H1 (cell line): ENCODE measurements at regions not wholly inside any gene's neighbourhood (a gene's known extent, or its start where the extent isn't known, plus 50 kb on each side); places are given as distances from the start of the nearest gene placed in this dataset.

Experiments used
- CTCF ChIA-PET: fragments of 300-600 bp; sonication (Branson Sonifier 250); formaldehyde crosslinking; loops from one replicate; lab custom pipeline; 2021; ENCODE audit not compliant: partially characterized antibody; lab: Charles Lee
- POLR2A ChIA-PET: fragments of 300-600 bp; sonication (Branson Sonifier 250); formaldehyde crosslinking; loops from one replicate; lab custom pipeline; 2021; ENCODE audit warnings: inconsistent platforms; ENCODE audit not compliant: partially characterized antibody; lab: Charles Lee
- DNase-seq, 2 experiments: peaks; one replicate each; pipeline versions ENCODE4 v3.0.0 to v3.0.0-alpha.2; 2010 to 2022; ENCODE audit warnings: low spot score in 2 of 2, low read depth in 1 of 2, mixed read lengths in 1 of 2
- FAIRE-seq: peaks from 2 replicates; lab custom pipeline; 2011; peaks lifted over from hg19 to GRCh38; lab: Jason Lieb, UNC
- H2AFZ ChIP-seq: 2 replicates; pipeline ENCODE4 v1.8.1; 2012; ENCODE audit warnings: low read length, inconsistent platforms
- H2AK5ac ChIP-seq: 2 replicates; pipeline ENCODE4 v1.6.1; 2013; ENCODE audit warnings: low read depth, low read length
- H2BK120ac ChIP-seq: replicated peaks from 2 replicates; pipeline ENCODE3; 2013; ENCODE audit warnings: low read depth, low read length, inconsistent platforms
- H2BK12ac ChIP-seq: 2 replicates; pipeline ENCODE4 v1.6.1; 2013; ENCODE audit warnings: low read depth, low read length
- H2BK15ac ChIP-seq: 2 replicates; pipeline ENCODE4 v1.6.1; 2013; ENCODE audit warnings: low read length
- H2BK20ac ChIP-seq: 2 replicates; pipeline ENCODE4 v1.6.1; 2013; ENCODE audit warnings: low read length
- H2BK5ac ChIP-seq: 2 replicates; pipeline ENCODE4 v1.6.1; 2013; ENCODE audit warnings: low read depth, low read length
- H3K14ac ChIP-seq: 2 replicates; pipeline ENCODE4 v1.6.1; 2013; ENCODE audit warnings: inconsistent platforms; ENCODE audit not compliant: insufficient read length
- H3K18ac ChIP-seq: 2 replicates; pipeline ENCODE4 v1.6.1; 2013; ENCODE audit warnings: low read length; ENCODE audit errors: extremely low read depth
- H3K23ac ChIP-seq: 2 replicates; pipeline ENCODE4 v1.6.1; 2013; ENCODE audit warnings: inconsistent platforms; ENCODE audit not compliant: insufficient read length
- H3K23me2 ChIP-seq: 2 replicates; pipeline ENCODE4 v1.6.1; 2013; ENCODE audit warnings: low read depth, low read length
- H3K27ac ChIP-seq: 2 replicates; pipeline ENCODE4 v1.6.1; 2011; ENCODE audit warnings: low read depth, low read length, inconsistent platforms
- H3K27me3 ChIP-seq, 4 experiments: replicated peaks in 1 of 4; 1 replicate in 1 of 4; 2 replicates in 3 of 4; pipeline versions ENCODE4 v1.6.1 to v1.8.1; 2011 to 2013; ENCODE audit warnings: low read length in 3 of 4, mild to moderate bottlenecking in 3 of 4, inconsistent platforms in 2 of 4, mixed read lengths in 2 of 4, moderate library complexity in 1 of 4; ENCODE audit not compliant: control insufficient read depth in 3 of 4, insufficient read depth in 3 of 4; ENCODE audit errors: extremely low read depth in 1 of 4
- H3K36me3 ChIP-seq, 4 experiments: 2 replicates each; pipeline versions ENCODE4 v1.6.1 to v1.8.1; 2011 to 2013; ENCODE audit warnings: mild to moderate bottlenecking in 4 of 4, low read length in 3 of 4, moderate library complexity in 2 of 4, control low read depth in 1 of 4, inconsistent platforms in 1 of 4; ENCODE audit not compliant: insufficient read depth in 4 of 4, control insufficient read depth in 2 of 4
- H3K4ac ChIP-seq: replicated peaks from 2 replicates; pipeline ENCODE3; 2013; ENCODE audit warnings: low read length, low read depth, mixed read lengths, inconsistent platforms; ENCODE audit not compliant: insufficient read length
- H3K4me1 ChIP-seq, 4 experiments: replicated peaks in 1 of 4; 1 replicate in 1 of 4; 2 replicates in 3 of 4; pipeline versions ENCODE4 v1.6.1 to v1.8.1; 2011 to 2013; ENCODE audit warnings: low read length in 3 of 4, inconsistent platforms in 2 of 4, mixed read lengths in 1 of 4; ENCODE audit not compliant: insufficient read depth in 4 of 4, control insufficient read depth in 3 of 4
- H3K4me2 ChIP-seq, 2 experiments: 2 replicates each; pipeline versions ENCODE4 v1.6.1 to v1.8.1; 2011 to 2013; ENCODE audit warnings: low read depth in 2 of 2, low read length in 2 of 2, control low read depth in 1 of 2, inconsistent platforms in 1 of 2, mild to moderate bottlenecking in 1 of 2; ENCODE audit not compliant: insufficient read depth in 1 of 2
- H3K4me3 ChIP-seq, 4 experiments: fragments of 200-600, 300-600 bp in 1 of 4; sonication (generic), shearing (Covaris generic), sonication (Bioruptor Twin) in 1 of 4; 2 replicates each; pipeline versions ENCODE4 v1.5.1 to v1.8.1; 2011 to 2016; ENCODE audit warnings: low read length in 4 of 4, low read depth in 3 of 4, control low read depth in 2 of 4, inconsistent platforms in 2 of 4, mild to moderate bottlenecking in 2 of 4, mixed read lengths in 1 of 4, moderate library complexity in 1 of 4; ENCODE audit not compliant: insufficient read depth in 2 of 4; ENCODE audit errors: extremely low read depth in 1 of 4
- H3K56ac ChIP-seq: replicated peaks from 2 replicates; pipeline ENCODE3; 2013; ENCODE audit warnings: low read depth, mild to moderate bottlenecking, mixed read lengths, low read length, inconsistent platforms; ENCODE audit not compliant: insufficient read length
- H3K79me1 ChIP-seq: 2 replicates; pipeline ENCODE4 v1.6.1; 2013; ENCODE audit warnings: low read depth, low read length, control low read depth
- H3K79me2 ChIP-seq, 2 experiments: 2 replicates each; pipeline versions ENCODE4 v1.6.1 to v1.8.1; 2012 to 2013; ENCODE audit warnings: low read length in 2 of 2, mild to moderate bottlenecking in 2 of 2, inconsistent platforms in 1 of 2; ENCODE audit not compliant: insufficient read depth in 2 of 2, control insufficient read depth in 1 of 2
- H3K9ac ChIP-seq, 4 experiments: replicated peaks in 1 of 4; 1 replicate in 1 of 4; 2 replicates in 3 of 4; pipeline versions ENCODE4 v1.6.1 to v1.8.1; 2011 to 2013; ENCODE audit warnings: low read depth in 3 of 4, low read length in 3 of 4, control low read depth in 2 of 4, mild to moderate bottlenecking in 2 of 4, moderate library complexity in 2 of 4, inconsistent platforms in 1 of 4; ENCODE audit errors: extremely low read depth in 1 of 4
- H3K9me3 ChIP-seq, 2 experiments: 2 replicates each; pipeline versions ENCODE4 v1.6.1 to v1.8.1; 2012 to 2013; ENCODE audit warnings: mild to moderate bottlenecking in 2 of 2, moderate library complexity in 2 of 2, control low read depth in 1 of 2, inconsistent platforms in 1 of 2, low read depth in 1 of 2, low read length in 1 of 2, mixed read lengths in 1 of 2; ENCODE audit not compliant: insufficient read depth in 2 of 2
- H4K20me1 ChIP-seq, 2 experiments: replicated peaks in 1 of 2; 2 replicates each; pipeline versions ENCODE3 to v1.8.1; 2011 to 2013; ENCODE audit warnings: inconsistent platforms in 2 of 2, low read length in 2 of 2, mild to moderate bottlenecking in 1 of 2; ENCODE audit not compliant: insufficient read depth in 2 of 2, control insufficient read depth in 1 of 2
- H4K5ac ChIP-seq: 2 replicates; pipeline ENCODE4 v1.6.1; 2013; ENCODE audit warnings: low read length, low read depth, mixed read lengths, inconsistent platforms; ENCODE audit not compliant: insufficient read length
- H4K8ac ChIP-seq: 2 replicates; pipeline ENCODE4 v1.8.0; 2013; ENCODE audit warnings: mild to moderate bottlenecking, moderate library complexity, low read length, inconsistent platforms; ENCODE audit not compliant: insufficient read depth; ENCODE audit errors: extremely low read depth
- H4K91ac ChIP-seq: replicated peaks from 2 replicates; pipeline ENCODE3; 2013; ENCODE audit warnings: low read length, mixed read lengths, inconsistent platforms; ENCODE audit not compliant: insufficient read length
- CBX5 ChIP-seq: fragments of 300-800, 300-1000 bp; sonication (generic); IDR thresholded peaks from 2 replicates; pipeline ENCODE4 v1.7.1; 2016; ENCODE audit warnings: antibody characterized with exemption, low read length, low read depth
- CEBPB ChIP-seq: IDR thresholded peaks from 2 replicates; pipeline ENCODE4 v1.6.1; 2012; ENCODE audit warnings: low read depth, low read length
- CHD2 ChIP-seq: IDR thresholded peaks from 2 replicates; pipeline ENCODE4 v1.6.1; 2012; ENCODE audit warnings: low read length, improper control_type of control experiment
- GABPA ChIP-seq: IDR thresholded peaks from 2 replicates; pipeline ENCODE4 v1.6.1; 2011; ENCODE audit warnings: mild to moderate bottlenecking, low read length, moderate library complexity, borderline replicate concordance; ENCODE audit not compliant: insufficient read depth
- KDM1A ChIP-seq: fragments of 200-600, 300-600 bp; sonication (generic); IDR thresholded peaks from 2 replicates; pipeline ENCODE4 v1.7.1; 2016; ENCODE audit warnings: mild to moderate bottlenecking, low read length, borderline replicate concordance
- MAFK ChIP-seq: IDR thresholded peaks from 2 replicates; pipeline ENCODE4 v1.6.1; 2012; ENCODE audit warnings: low read depth, mild to moderate bottlenecking, improper control_type of control experiment, low read length
- PHF8 ChIP-seq: fragments of 200-600 bp; sonication (generic); conservative IDR thresholded peaks from 2 replicates; pipeline ENCODE4 v1.7.1; 2012; ENCODE audit warnings: low read depth, mild to moderate bottlenecking, inconsistent platforms, low read length, moderate library complexity
- RBBP5 ChIP-seq: IDR thresholded peaks from 2 replicates; pipeline ENCODE4 v1.7.1; 2012; ENCODE audit warnings: low read depth, mild to moderate bottlenecking, inconsistent platforms, low read length, moderate library complexity, borderline replicate concordance
- SP1 ChIP-seq: IDR thresholded peaks from 2 replicates; pipeline ENCODE4 v1.6.1; 2011; ENCODE audit warnings: low read depth, low read length
- SP2 ChIP-seq: IDR thresholded peaks from 2 replicates; pipeline ENCODE4 v1.6.1; 2012; ENCODE audit warnings: mild to moderate bottlenecking, low read length, inconsistent platforms
- WGBS, 2 experiments: shearing (Covaris generic) in 1 of 2; methylation state at CpG; one replicate each; pipeline versions ENCODE4 v1.1.6 to v1.1.7; 2013 to 2015; ENCODE audit warnings: low lambda C conversion rate in 2 of 2, mixed read lengths in 2 of 2, inconsistent platforms in 1 of 2, low coverage in 1 of 2, missing lambda C conversion rate in 1 of 2; ENCODE audit not compliant: insufficient replicate concordance in 2 of 2, insufficient coverage in 1 of 2, insufficient read length in 1 of 2; ENCODE audit errors: extremely low coverage in 1 of 2, missing lambda C conversion rate in 1 of 2; 5-methylcytosine and 5-hydroxymethylcytosine counted together
- TF ChIP-seq, protein P1 (sequence below): IDR thresholded peaks from 2 replicates; pipeline ENCODE4 v1.6.1; 2011; ENCODE audit warnings: low read depth, mild to moderate bottlenecking, low read length; ENCODE audit not compliant: insufficient read depth

DNA sequence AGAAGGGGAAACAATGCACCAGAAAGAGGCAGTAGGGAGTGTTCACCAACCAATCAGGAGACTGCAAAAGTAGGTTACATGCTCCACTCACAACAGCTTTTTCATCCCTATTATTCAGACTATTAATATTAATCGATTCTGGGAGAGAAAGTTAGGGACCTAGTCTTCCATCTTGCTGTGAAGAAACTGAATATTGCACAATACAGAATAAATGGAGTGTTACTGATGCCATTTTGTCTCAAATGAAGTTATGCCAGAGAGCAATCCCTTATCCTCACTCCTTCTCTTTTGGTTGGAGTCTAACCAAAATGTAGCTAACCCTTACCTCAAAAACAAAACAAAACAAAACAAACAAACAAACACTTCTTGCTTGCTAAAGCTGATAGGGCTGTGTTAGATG, 1120.9 kb upstream of the GYPC start:
- no peak overlapping the region for H4K91ac ChIP-seq
- DNase-seq (no peak), FAIRE-seq (no peak)
- H2BK20ac ChIP-seq: no peak overlapping the region
- H3K9me3 ChIP-seq: no peaks in the 10 kb centered on the region
- no peak overlapping the region for H3K23ac ChIP-seq
- H3K4me3 ChIP-seq: no peak overlapping the region
- H2BK120ac ChIP-seq: no peak overlapping the region
- no peak overlapping the region for H2BK15ac ChIP-seq
- H2AK5ac ChIP-seq: no peak overlapping the region
- no peak overlapping the region for H3K4me2 ChIP-seq
- no peak overlapping the region for H3K4ac ChIP-seq
- H3K27ac ChIP-seq: no peak overlapping the region
- H4K8ac ChIP-seq: no peak overlapping the region
- H3K23me2 ChIP-seq: no peaks in the 10 kb centered on the region
- no peaks in the 10 kb centered on the region for H3K79me1 ChIP-seq
- no peaks in the 10 kb centered on the region for H4K20me1 ChIP-seq
- no peak overlapping the region for H3K14ac ChIP-seq
- H3K56ac ChIP-seq: no peak overlapping the region
- ChIA-PET POLR2A (no interaction called here), CTCF (interaction anchor here (0.6 to 1.0 kb wide), 2 partner anchors 9 to 30 kb away, joined by 3 read pairs; no protein-coding TSS in a partner anchor)
- H3K4me1 ChIP-seq: no peaks in the 10 kb centered on the region
- no peaks in the 10 kb centered on the region for H3K79me2 ChIP-seq
- H3K9ac ChIP-seq: no peak overlapping the region
- TF ChIP-seq RBBP5 (no peak), CBX5 (no peak), GABPA (no peak), CEBPB (no peak), SP1 (no peak), PHF8 (no peak), SP2 (no peak), MAFK (no peak), KDM1A (no peak), CHD2 (no peak)
- TF ChIP-seq, protein P1, sequence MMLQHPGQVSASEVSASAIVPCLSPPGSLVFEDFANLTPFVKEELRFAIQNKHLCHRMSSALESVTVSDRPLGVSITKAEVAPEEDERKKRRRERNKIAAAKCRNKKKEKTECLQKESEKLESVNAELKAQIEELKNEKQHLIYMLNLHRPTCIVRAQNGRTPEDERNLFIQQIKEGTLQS: no peak
- 96% methylated on average over 1 of the region's 1 CpG; no CpG with 5 or more reads in 1 of the 2 experiments for WGBS, 2 experiments
- H2BK5ac ChIP-seq: no peak overlapping the region
- no peak overlapping the region for H3K18ac ChIP-seq
- H3K36me3 ChIP-seq: no peaks in the 10 kb centered on the region
- H2AFZ ChIP-seq: peak overlapping the region; percentile 65; the same call in 1 of the 2 replicates
- H4K5ac ChIP-seq: no peak overlapping the region
- no peaks in the 10 kb centered on the region for H3K27me3 ChIP-seq
- no peak overlapping the region for H2BK12ac ChIP-seq
